ENCODE measurements at regions not wholly inside any gene's neighbourhood (a gene's known extent, or its start where the extent isn't known, plus 50 kb on each side); places are given as distances from the start of the nearest gene placed in this dataset.

DNA sequence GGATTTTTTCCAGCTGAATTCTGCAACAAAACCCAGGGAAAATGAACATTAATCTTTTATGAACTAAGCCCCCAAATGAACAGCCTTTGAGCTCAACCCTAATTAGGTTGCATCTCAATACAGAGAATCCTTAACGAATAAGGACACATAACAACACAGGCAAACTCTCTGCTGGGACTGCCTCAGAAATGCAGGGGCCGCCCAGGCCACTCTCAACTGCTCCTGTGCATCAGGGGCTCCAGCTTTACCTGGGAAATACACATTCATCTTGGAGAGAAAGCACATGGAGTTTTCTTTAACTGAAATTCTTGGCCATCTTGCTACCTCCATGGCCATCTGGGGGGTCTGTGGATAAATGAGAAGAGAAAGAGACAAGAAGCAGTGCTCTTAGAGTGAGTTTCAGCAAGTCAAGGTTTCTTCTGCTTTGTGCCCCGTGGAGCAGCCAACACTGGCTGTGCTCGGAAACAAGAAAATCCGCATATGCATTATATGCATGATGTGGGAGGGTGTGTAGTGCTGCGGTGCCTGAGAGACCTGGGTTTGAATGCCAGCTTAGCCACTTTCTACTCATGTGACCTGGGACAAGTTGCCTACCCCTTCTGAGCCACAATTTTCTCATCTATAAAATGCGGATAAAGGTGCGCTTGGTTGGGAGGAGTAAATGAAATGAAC, 81.9 kb upstream of the RCN1 start:
- no peak for TF ChIP-seq CTCF (IDR thresholded peaks at IDR 0.05; ENCODE audit: insufficient read depth, low read length, poor library complexity, severe bottlenecking)
- no peak for TF ChIP-seq EZH2phosphoT487 (conservative IDR thresholded peaks at IDR 0.05; ENCODE audit: low read length)
- H3K9ac ChIP-seq (ENCODE audit: low read length) = no peak overlapping the region
- H3K79me2 ChIP-seq (ENCODE audit: insufficient read depth, low read length) = no peaks in the 10 kb centered on the region
- no peak overlapping the region for H3K4me3 ChIP-seq (ENCODE audit: insufficient read depth, low read length, poor library complexity, severe bottlenecking)
- no peaks in the 10 kb centered on the region for H3K9me3 ChIP-seq (ENCODE audit: insufficient read depth, low read length)
- no peak overlapping the region for H3K27ac ChIP-seq (ENCODE audit: low read depth, low read length)
- no peak overlapping the region for H2AFZ ChIP-seq (ENCODE audit: low read depth, low read length, severe bottlenecking)
- H3K9me2 ChIP-seq (replicated peaks; ENCODE audit: insufficient read depth, low read length) = no peaks in the 10 kb centered on the region
- H3K36me3 ChIP-seq (ENCODE audit: low read length) = no peaks in the 10 kb centered on the region
- no peaks in the 10 kb centered on the region for H4K20me1 ChIP-seq (ENCODE audit: low read depth, low read length)
- H3K27me3 ChIP-seq (ENCODE audit: low read length) = no peaks in the 10 kb centered on the region
- no peak overlapping the region for H3K4me2 ChIP-seq (ENCODE audit: low read depth, low read length, poor library complexity, severe bottlenecking)
- H3F3A ChIP-seq (ENCODE audit: insufficient read depth) = no peaks in the 10 kb centered on the region

DNA sequence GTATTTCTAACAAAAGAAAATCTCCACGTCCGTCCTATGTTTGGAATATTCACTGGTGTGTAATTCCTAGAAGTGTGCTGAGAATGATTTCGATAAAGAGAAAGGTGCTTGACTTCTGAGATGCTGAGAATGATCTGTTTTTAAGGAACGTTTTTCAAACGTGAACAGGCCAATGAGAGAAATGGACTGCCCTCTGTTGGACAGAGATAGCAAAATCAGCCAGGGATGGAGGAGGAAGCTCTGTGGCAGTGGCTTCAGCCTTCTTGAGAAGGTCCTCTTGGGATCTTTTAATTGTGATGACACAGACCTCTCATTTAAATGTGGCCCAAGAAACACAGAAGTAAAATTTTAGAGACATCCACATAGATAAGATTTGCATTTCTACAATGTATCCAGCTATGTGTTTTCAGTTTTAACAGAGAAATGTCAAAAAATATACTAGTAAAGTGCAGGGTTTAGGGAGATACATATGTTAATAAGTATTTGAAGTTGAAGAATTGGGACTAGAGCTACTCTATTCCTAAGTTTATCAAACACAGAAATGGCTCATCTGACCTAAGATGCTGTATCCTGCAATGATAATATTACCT, 84.0 kb upstream of the RCN1 start:
- TF ChIP-seq EZH2phosphoT487 (conservative IDR thresholded peaks at IDR 0.05; ENCODE audit: low read length) = no peak
- peak; percentile 45 for TF ChIP-seq CTCF (IDR thresholded peaks at IDR 0.05; ENCODE audit: insufficient read depth, low read length, poor library complexity, severe bottlenecking)
- H3F3A ChIP-seq (ENCODE audit: insufficient read depth) = no peaks in the 10 kb centered on the region
- H3K79me2 ChIP-seq (ENCODE audit: insufficient read depth, low read length) = no peaks in the 10 kb centered on the region
- H4K20me1 ChIP-seq (ENCODE audit: low read depth, low read length) = no peaks in the 10 kb centered on the region
- H3K9ac ChIP-seq (ENCODE audit: low read length) = no peak overlapping the region
- no peaks in the 10 kb centered on the region for H3K36me3 ChIP-seq (ENCODE audit: low read length)
- H3K9me2 ChIP-seq (replicated peaks; ENCODE audit: insufficient read depth, low read length) = no peaks in the 10 kb centered on the region
- H3K9me3 ChIP-seq (ENCODE audit: insufficient read depth, low read length) = no peaks in the 10 kb centered on the region
- H3K4me2 ChIP-seq (ENCODE audit: low read depth, low read length, poor library complexity, severe bottlenecking) = no peak overlapping the region
- H2AFZ ChIP-seq (ENCODE audit: low read depth, low read length, severe bottlenecking) = no peak overlapping the region
- no peaks in the 10 kb centered on the region for H3K27me3 ChIP-seq (ENCODE audit: low read length)
- H3K4me3 ChIP-seq (ENCODE audit: insufficient read depth, low read length, poor library complexity, severe bottlenecking) = no peak overlapping the region
- H3K27ac ChIP-seq (ENCODE audit: low read depth, low read length) = no peak overlapping the region

GRCh38 chr11:32005786-32006416, 85.0 kb upstream of the RCN1 start:
- H3K36me3 ChIP-seq (ENCODE audit: low read length) = no peaks in the 10 kb centered on the region
- H4K20me1 ChIP-seq (ENCODE audit: low read depth, low read length) = no peaks in the 10 kb centered on the region
- H3K9me2 ChIP-seq (replicated peaks; ENCODE audit: insufficient read depth, low read length) = no peaks in the 10 kb centered on the region
- no peak for TF ChIP-seq CTCF (IDR thresholded peaks at IDR 0.05; ENCODE audit: insufficient read depth, low read length, poor library complexity, severe bottlenecking)
- no peak for TF ChIP-seq EZH2phosphoT487 (conservative IDR thresholded peaks at IDR 0.05; ENCODE audit: low read length)
- no peak overlapping the region for H3K9ac ChIP-seq (ENCODE audit: low read length)
- no peak overlapping the region for H3K27ac ChIP-seq (ENCODE audit: low read depth, low read length)
- H3K27me3 ChIP-seq (ENCODE audit: low read length) = no peaks in the 10 kb centered on the region
- no peaks in the 10 kb centered on the region for H3K9me3 ChIP-seq (ENCODE audit: insufficient read depth, low read length)
- no peak overlapping the region for H2AFZ ChIP-seq (ENCODE audit: low read depth, low read length, severe bottlenecking)
- no peaks in the 10 kb centered on the region for H3K79me2 ChIP-seq (ENCODE audit: insufficient read depth, low read length)
- H3K4me2 ChIP-seq (ENCODE audit: low read depth, low read length, poor library complexity, severe bottlenecking) = no peak overlapping the region
- H3K4me3 ChIP-seq (ENCODE audit: insufficient read depth, low read length, poor library complexity, severe bottlenecking) = no peak overlapping the region
- no peaks in the 10 kb centered on the region for H3F3A ChIP-seq (ENCODE audit: insufficient read depth)
